NCI-H2081 (cell line): ENCODE measurements at regions not wholly inside any gene's neighbourhood (a gene's known extent, or its start where the extent isn't known, plus 50 kb on each side); places are given as distances from the start of the nearest gene placed in this dataset.
A peak's percentile ranks its signal among the peaks of the same experiment; 100 is the strongest.
"Not testable (repeated sequence)": the region's sequence is repeated elsewhere in the genome, so short reads cannot be mapped to it uniquely, and the experiment has no call there.

Source experiments
- DNase-seq, 2 experiments: peaks; one replicate each; lab custom pipeline; 2025; lab: John Stamatoyannopoulos, UW

- DNase-seq: no peak
These were observed 120.1 kb upstream of the CHST15 start for GRCh38 chr10:124213471-124213870.

- no peak for DNase-seq
These were observed 119.3 kb upstream of the CHST15 start for GRCh38 chr10:124212702-124213101.

GRCh38 chr10:124211921-124212320 lies 118.5 kb upstream of the CHST15 start:
- no peak for DNase-seq

- peak in 1 of 2 experiments; percentile 16 for DNase-seq
These were observed 116.9 kb upstream of the CHST15 start for GRCh38 chr10:124210263-124210662.

- no peak for DNase-seq
These were observed 114.0 kb upstream of the CHST15 start for GRCh38 chr10:124207391-124207790.

- DNase-seq: no peak
These were observed 113.2 kb upstream of the CHST15 start for GRCh38 chr10:124206616-124207015.

- no peak for DNase-seq
These were observed 112.0 kb upstream of the CHST15 start for GRCh38 chr10:124205432-124205831.

GRCh38 chr10:124204726-124205125 lies 111.3 kb upstream of the CHST15 start:
- no peak for DNase-seq

GRCh38 chr10:124200011-124200410 lies 106.6 kb upstream of the CHST15 start:
- DNase-seq: no peak

GRCh38 chr10:124198871-124199270 lies 105.5 kb upstream of the CHST15 start:
- DNase-seq: peak in 1 of 2 experiments; percentile 38

- DNase-seq: no peak
These were observed 104.7 kb upstream of the CHST15 start for GRCh38 chr10:124198125-124198501.

GRCh38 chr10:124197371-124198124 lies 104.2 kb upstream of the CHST15 start:
- no peak for DNase-seq

GRCh38 chr10:124196659-124197058 lies 103.3 kb upstream of the CHST15 start:
- no peak for DNase-seq

GRCh38 chr10:124194199-124194824 lies 100.9 kb upstream of the CHST15 start:
- DNase-seq: no peak

- DNase-seq: no peak
These were observed 99.9 kb upstream of the CHST15 start for GRCh38 chr10:124193309-124193696.

- not testable (repeated sequence) for DNase-seq
These were observed 99.4 kb upstream of the CHST15 start for GRCh38 chr10:124192664-124193308.

- DNase-seq: not testable (repeated sequence)
These were observed 97.1 kb upstream of the CHST15 start for GRCh38 chr10:124190476-124190875.

- no peak for DNase-seq
These were observed 93.6 kb upstream of the CHST15 start for GRCh38 chr10:124186956-124187355.

GRCh38 chr10:124185084-124185483 lies 91.7 kb upstream of the CHST15 start:
- no peak for DNase-seq

- DNase-seq: no peak
These were observed 90.9 kb upstream of the CHST15 start for GRCh38 chr10:124184208-124184830.

GRCh38 chr10:124183617-124184016 lies 90.2 kb upstream of the CHST15 start:
- DNase-seq: no peak

- no peak for DNase-seq
These were observed 88.7 kb upstream of the CHST15 start for GRCh38 chr10:124182088-124182541.

GRCh38 chr10:124181656-124182055 lies 88.3 kb upstream of the CHST15 start:
- no peak for DNase-seq
